GM12878 (cell line): ENCODE measurements at regions not wholly inside any gene's neighbourhood (a gene's known extent, or its start where the extent isn't known, plus 50 kb on each side); places are given as distances from the start of the nearest gene placed in this dataset.

Source experiments
- ATAC-seq: fragments of 200-7000 bp; cut with Tn5 transposase; 3 replicates; pipeline ENCODE4 v1.9.1; 2020; ENCODE audit warnings: mild to moderate bottlenecking, moderate library complexity
- BruUV-seq: library from RNA; stranded (reverse); fragments of 400-500 nt; replicated peaks from 2 replicates; lab custom pipeline; 2021; lab: Mats Ljungman, UMichigan
- CTCF ChIA-PET: fragments of 300-600 bp; sonication (Branson Sonifier 250); formaldehyde crosslinking; extraction: SDS; loops from one replicate; lab custom pipeline; 2021; ENCODE audit warnings: inconsistent platforms; lab: Yijun Ruan, JAX
- POLR2A ChIA-PET: fragments of 350-600 bp; formaldehyde crosslinking; extraction: SDS; loops from one replicate; lab custom pipeline; 2021; ENCODE audit warnings: inconsistent platforms; lab: Charles Lee
- RAD21 ChIA-PET: fragments of 300-600 bp; sonication (Branson Sonifier 250); formaldehyde crosslinking; loops from one replicate; lab custom pipeline; 2023; ENCODE audit warnings: antibody characterized with exemption; ENCODE audit not compliant: unreplicated experiment; lab: Charles Lee
- SMC1A ChIA-PET: fragments of 300-600 bp; sonication (Branson Sonifier 250); formaldehyde crosslinking; loops from one replicate; lab custom pipeline; 2023; ENCODE audit not compliant: unreplicated experiment, uncharacterized antibody; lab: Charles Lee
- DNase-seq: peaks from one replicate; pipeline ENCODE4 v3.0.0-alpha.2; 2011; ENCODE audit warnings: low read depth, low spot score
- FAIRE-seq: peaks from 3 replicates; lab custom pipeline; 2011; peaks lifted over from hg19 to GRCh38; lab: Jason Lieb, UNC
- H2AFZ ChIP-seq: 2 replicates; pipeline ENCODE4 v1.6.0; 2011; ENCODE audit warnings: low read depth, low read length, control low read depth; ENCODE audit not compliant: control insufficient read depth
- H3K27ac ChIP-seq: 2 replicates; pipeline ENCODE4 v1.5.1; 2011; ENCODE audit warnings: control low read depth; ENCODE audit not compliant: control insufficient read depth, insufficient read depth
- H3K27me3 ChIP-seq, 2 experiments: replicated peaks in 1 of 2; 2 replicates each; pipeline versions ENCODE4 v1.6.0 to v1.6.1; 2011; ENCODE audit warnings: low read length in 1 of 2; ENCODE audit not compliant: control insufficient read depth in 2 of 2, insufficient read depth in 2 of 2
- H3K36me3 ChIP-seq, 2 experiments: 2 replicates each; pipeline ENCODE4 v1.5.1; 2011; ENCODE audit warnings: low read length in 1 of 2; ENCODE audit not compliant: control insufficient read depth in 2 of 2, insufficient read depth in 2 of 2
- H3K4me1 ChIP-seq: 2 replicates; pipeline ENCODE4 v1.6.1; 2011; ENCODE audit warnings: mild to moderate bottlenecking, low read length, moderate library complexity, mixed read lengths; ENCODE audit not compliant: control insufficient read depth, insufficient read depth
- H3K4me2 ChIP-seq: 2 replicates; pipeline ENCODE4 v1.6.0; 2011; ENCODE audit warnings: control low read depth; ENCODE audit not compliant: control insufficient read depth, insufficient read depth
- H3K4me3 ChIP-seq: fragments of 200-600 bp; sonication (generic); 2 replicates; pipeline ENCODE4 v1.5.1; 2016
- H3K79me2 ChIP-seq: 2 replicates; pipeline ENCODE4 v1.6.0; 2011; ENCODE audit warnings: low read length; ENCODE audit not compliant: control insufficient read depth, insufficient read depth
- H3K9ac ChIP-seq: 2 replicates; pipeline ENCODE4 v1.8.0; 2011; ENCODE audit warnings: low read length, control low read depth, mixed read lengths; ENCODE audit not compliant: control insufficient read depth, insufficient read depth
- H3K9me3 ChIP-seq: replicated peaks from 3 replicates; pipeline ENCODE4 v1.5.1; 2011; ENCODE audit warnings: mild to moderate bottlenecking, low read length; ENCODE audit not compliant: control insufficient read depth, insufficient read depth
- H4K20me1 ChIP-seq: 2 replicates; pipeline ENCODE4 v1.6.0; 2011; ENCODE audit not compliant: control insufficient read depth, insufficient read depth
- HDAC2 ChIP-seq: fragments of 200-600 bp; sonication (generic); IDR thresholded peaks from 2 replicates; pipeline ENCODE4 v1.6.1; 2017
- JUNB ChIP-seq: IDR thresholded peaks from 2 replicates; pipeline ENCODE4 v1.6.1; 2016; ENCODE audit warnings: antibody characterized with exemption, mild to moderate bottlenecking
- MXI1 ChIP-seq: fragments of 150-350 bp; IDR thresholded peaks from 2 replicates; pipeline ENCODE4 v1.6.1; 2011; ENCODE audit warnings: low read depth, mild to moderate bottlenecking, inconsistent platforms, low read length, improper control_type of control experiment
- NFYB ChIP-seq: IDR thresholded peaks from 2 replicates; pipeline ENCODE4 v1.6.1; 2011; ENCODE audit warnings: low read depth, mild to moderate bottlenecking, low read length, improper control_type of control experiment, moderate library complexity; ENCODE audit not compliant: insufficient read depth
- PAX8 ChIP-seq: fragments of 450-650 bp; IDR thresholded peaks from 2 replicates; pipeline ENCODE4 v1.6.1; 2017; ENCODE audit warnings: mild to moderate bottlenecking, moderate library complexity
- PKNOX1 ChIP-seq: fragments of 450-650 bp; IDR thresholded peaks from 2 replicates; pipeline ENCODE4 v1.6.1; 2016; ENCODE audit warnings: mild to moderate bottlenecking
- SMAD1 ChIP-seq: fragments of 450-650 bp; IDR thresholded peaks from 2 replicates; pipeline ENCODE4 v1.6.1; 2018; ENCODE audit warnings: mild to moderate bottlenecking, low read depth; ENCODE audit not compliant: partially characterized antibody
- STAT3 ChIP-seq: IDR thresholded peaks from 2 replicates; pipeline ENCODE4 v1.6.1; 2011; ENCODE audit warnings: low read depth, low read length, improper control_type of control experiment
- ZSCAN29 ChIP-seq: fragments of 450-650 bp; IDR thresholded peaks from 2 replicates; pipeline ENCODE4 v1.6.1; 2017; ENCODE audit warnings: mild to moderate bottlenecking, moderate library complexity
- WGBS: methylation state at CpG from one replicate; pipeline ENCODE4 v1.1.6; 2016; ENCODE audit warnings: low lambda C conversion rate; ENCODE audit not compliant: insufficient replicate concordance, insufficient coverage; ENCODE audit errors: missing lambda C conversion rate; 5-methylcytosine and 5-hydroxymethylcytosine counted together
- in situ Hi-C: fragments of 300-500 bp; cut with MboI; formaldehyde crosslinking; loops from 9 replicates; pipeline ENCODE4 v1.14.3; 2018; ENCODE audit warnings: mixed read lengths
- intact Hi-C: fragments of 100-400 bp; cut with micrococcal nuclease; formaldehyde crosslinking; loops from one replicate; pipeline ENCODE4 v1.14.2; 2022; ENCODE audit not compliant: unreplicated experiment

GRCh38 chr7:89839329-89839728 is 314.9 kb upstream of the STEAP1 start:
- TF ChIP-seq HDAC2 (no peak), SMAD1 (no peak), NFYB (no peak)
- TF ChIP-seq, all 136 proteins: peak for 0
- Histone ChIP-seq H3K9ac (no peak overlapping the region), H3K27ac (no peak overlapping the region), H4K20me1 (no peaks in the 10 kb centered on the region), H3K79me2 (no peaks in the 10 kb centered on the region), H2AFZ (peak overlapping the region; percentile 56), H3K4me3 (no peak overlapping the region), H3K4me2 (no peak overlapping the region), H3K4me1 (no peaks in the 10 kb centered on the region), H3K36me3 (no peaks in the 10 kb centered on the region), H3K27me3 (no peaks in the 10 kb centered on the region), H3K9me3 (no peaks in the 10 kb centered on the region)
- WGBS = 17% methylated on average over 3 of the region's 3 CpGs
- DNase-seq = no peak
- POLR2A ChIA-PET = interaction anchor here (0.6 kb wide), 1 partner anchor 9 kb away, joined by 3 read pairs; no protein-coding TSS in a partner anchor
- in situ Hi-C loops (no loop called here), intact Hi-C loops (no loop called here)
- RAD21 ChIA-PET = interaction anchor here (1.3 kb wide), 1 partner anchor 24 kb away, joined by 3 read pairs; no protein-coding TSS in a partner anchor
- SMC1A ChIA-PET = no interaction called here
- no TSS peak for BruUV-seq
- FAIRE-seq = peak; percentile 27
- CTCF ChIA-PET = no interaction called here
- peak; percentile 59 for ATAC-seq

- ATAC-seq (no peak), FAIRE-seq (no peak), DNase-seq (no peak)
- H3K4me2 ChIP-seq = no peak overlapping the region
- ChIA-PET SMC1A (interaction anchor here (0.7 kb wide), 1 partner anchor 9 kb away, joined by 3 read pairs; no protein-coding TSS in a partner anchor), RAD21 (no interaction called here), POLR2A (no interaction called here), CTCF (interaction anchor here (0.8 kb wide), 1 partner anchor 8 kb away, joined by 3 read pairs; no protein-coding TSS in a partner anchor)
- H3K4me3 ChIP-seq = no peak overlapping the region
- no peaks in the 10 kb centered on the region for H3K27me3 ChIP-seq
- H2AFZ ChIP-seq = no peak overlapping the region
- intact Hi-C loops = no loop called here
- no peaks in the 10 kb centered on the region for H3K36me3 ChIP-seq
- no peaks in the 10 kb centered on the region for H4K20me1 ChIP-seq
- TF ChIP-seq ZSCAN29 (no peak), MXI1 (no peak), JUNB (peak; percentile 65), STAT3 (no peak), PKNOX1 (no peak), PAX8 (no peak)
- no peak overlapping the region for H3K27ac ChIP-seq
- H3K79me2 ChIP-seq = no peaks in the 10 kb centered on the region
- no peaks in the 10 kb centered on the region for H3K9me3 ChIP-seq
- no peaks in the 10 kb centered on the region for H3K4me1 ChIP-seq
- 3% methylated on average over 2 of the region's 2 CpGs for WGBS
- in situ Hi-C loops = no loop called here
- no TSS peak for BruUV-seq
- H3K9ac ChIP-seq = no peak overlapping the region
Measured at GRCh38 chr7:89845952-89846351, 308.3 kb upstream of the STEAP1 start.
